Transverse colon (tissue), 4 donors: ENCODE measurements at regions not wholly inside any gene's neighbourhood (a gene's known extent, or its start where the extent isn't known, plus 50 kb on each side); places are given as distances from the start of the nearest gene placed in this dataset.

Experiments
- POLR2AphosphoS5 ChIP-seq, 3 donors: sonication (generic); formaldehyde crosslinking; IDR thresholded peaks; one replicate each; pipeline ENCODE4 v1.6.1; 2016; ENCODE audit warnings: antibody characterized with exemption in 3 of 3
- TF ChIP-seq, protein P1 (sequence below), 5 experiments: fragments of 200-600 bp in 3 of 5; fragments of 450-650 bp in 2 of 5; sonication (generic) in 3 of 5; IDR thresholded peaks; 1 replicate in 2 of 5; 2 replicates in 3 of 5; pipeline ENCODE4 v1.5.1; 2016 to 2017; ENCODE audit warnings: antibody characterized with exemption in 5 of 5, inconsistent platforms in 3 of 5, mild to moderate bottlenecking in 2 of 5, moderate library complexity in 1 of 5

- TF ChIP-seq, protein P1, sequence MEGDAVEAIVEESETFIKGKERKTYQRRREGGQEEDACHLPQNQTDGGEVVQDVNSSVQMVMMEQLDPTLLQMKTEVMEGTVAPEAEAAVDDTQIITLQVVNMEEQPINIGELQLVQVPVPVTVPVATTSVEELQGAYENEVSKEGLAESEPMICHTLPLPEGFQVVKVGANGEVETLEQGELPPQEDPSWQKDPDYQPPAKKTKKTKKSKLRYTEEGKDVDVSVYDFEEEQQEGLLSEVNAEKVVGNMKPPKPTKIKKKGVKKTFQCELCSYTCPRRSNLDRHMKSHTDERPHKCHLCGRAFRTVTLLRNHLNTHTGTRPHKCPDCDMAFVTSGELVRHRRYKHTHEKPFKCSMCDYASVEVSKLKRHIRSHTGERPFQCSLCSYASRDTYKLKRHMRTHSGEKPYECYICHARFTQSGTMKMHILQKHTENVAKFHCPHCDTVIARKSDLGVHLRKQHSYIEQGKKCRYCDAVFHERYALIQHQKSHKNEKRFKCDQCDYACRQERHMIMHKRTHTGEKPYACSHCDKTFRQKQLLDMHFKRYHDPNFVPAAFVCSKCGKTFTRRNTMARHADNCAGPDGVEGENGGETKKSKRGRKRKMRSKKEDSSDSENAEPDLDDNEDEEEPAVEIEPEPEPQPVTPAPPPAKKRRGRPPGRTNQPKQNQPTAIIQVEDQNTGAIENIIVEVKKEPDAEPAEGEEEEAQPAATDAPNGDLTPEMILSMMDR (IDR thresholded peaks at IDR 0.05), result no peak
- no peak for TF ChIP-seq POLR2AphosphoS5 (IDR thresholded peaks at IDR 0.05)
Observed at GRCh38 chr4:156188596-156188995, 234.9 kb upstream of the CTSO start.
